ENCODE measurements at regions not wholly inside any gene's neighbourhood (a gene's known extent, or its start where the extent isn't known, plus 50 kb on each side); places are given as distances from the start of the nearest gene placed in this dataset.

- TF ChIP-seq TCF7 (CRISPR knock-in tag; IDR thresholded peaks at IDR 0.05; ENCODE audit: low read depth) (no peak), ZNF423 (CRISPR knock-in tag; IDR thresholded peaks at IDR 0.05) (peak; percentile 33; the same call in 1 of the 2 replicates), ZNF512 (CRISPR knock-in tag; IDR thresholded peaks at IDR 0.05; ENCODE audit: borderline replicate concordance) (no peak), ZNF232 (CRISPR knock-in tag; IDR thresholded peaks at IDR 0.05) (no peak), PRDM15 (CRISPR knock-in tag; IDR thresholded peaks at IDR 0.05) (no peak)
- Mint-ChIP-seq H3K36me3 (peaks cover 2% of the 10 kb centered on the region; the same call in 1 of the 2 replicates), H3K4me3 (no peak overlapping the region), H3K9me3 (peaks cover 10% of the 10 kb centered on the region), H3K27ac (no peak overlapping the region), H3K4me1 (peaks cover 22% of the 10 kb centered on the region), H3K27me3 (ENCODE audit: low read depth) (no peaks in the 10 kb centered on the region; the same call in 1 of the 2 replicates)
- POLR2A ChIA-PET, result no interaction called here
- CTCF ChIA-PET, result interaction anchor here (0.9 to 1.4 kb wide), 2 partner anchors 63 to 64 kb away, joined by 3 read pairs; no protein-coding TSS in a partner anchor
- ATAC-seq, result peak; percentile 74
- DNase-seq (ENCODE audit: low spot score), result peak; percentile 17
Observed at GRCh38 chr7:153022475-153023193, 263.1 kb downstream of the ACTR3B start.

GRCh38 chr7:153023194-153023592 is 263.6 kb downstream of the ACTR3B start:
- Mint-ChIP-seq H3K36me3 (peaks cover 2% of the 10 kb centered on the region; the same call in 1 of the 2 replicates), H3K4me1 (peaks cover 22% of the 10 kb centered on the region), H3K27ac (0 out of 2 replicates have a peak overlapping the region, but pooled peaks have one; percentile 54), H3K27me3 (ENCODE audit: low read depth) (no peaks in the 10 kb centered on the region; the same call in 1 of the 2 replicates), H3K4me3 (no peak overlapping the region), H3K9me3 (peaks cover 10% of the 10 kb centered on the region)
- ChIA-PET CTCF (interaction anchor here (0.9 to 1.4 kb wide), 2 partner anchors 63 to 65 kb away, joined by 3 read pairs; no protein-coding TSS in a partner anchor), POLR2A (no interaction called here)
- no peak for DNase-seq (ENCODE audit: low spot score)
- peak; percentile 66 for ATAC-seq
- TF ChIP-seq CREB1 (CRISPR knock-in tag; IDR thresholded peaks at IDR 0.05), result no peak
- TF ChIP-seq ZNF512 (CRISPR knock-in tag; IDR thresholded peaks at IDR 0.05; ENCODE audit: borderline replicate concordance), result no peak
- no peak for TF ChIP-seq ZNF281 (CRISPR knock-in tag; IDR thresholded peaks at IDR 0.05)
- no peak for TF ChIP-seq AFF4 (CRISPR knock-in tag; IDR thresholded peaks at IDR 0.05; ENCODE audit: borderline replicate concordance)
- TF ChIP-seq NFATC4 (CRISPR knock-in tag; IDR thresholded peaks at IDR 0.05), result no peak
- no peak for TF ChIP-seq MLX (CRISPR knock-in tag; IDR thresholded peaks at IDR 0.05)
- TF ChIP-seq ATF3 (CRISPR knock-in tag; conservative IDR thresholded peaks at IDR 0.05), result no peak
- no peak for TF ChIP-seq STAT6 (CRISPR knock-in tag; conservative IDR thresholded peaks at IDR 0.05; ENCODE audit: low read depth)
- no peak for TF ChIP-seq IRF2 (CRISPR knock-in tag; IDR thresholded peaks at IDR 0.05; ENCODE audit: borderline replicate concordance, low read depth)
- TF ChIP-seq ELF4 (CRISPR knock-in tag; IDR thresholded peaks at IDR 0.05; ENCODE audit: low read depth), result no peak

All from WTC11 (cell line).